Right lung (tissue), 2 donors: ENCODE measurements at regions not wholly inside any gene's neighbourhood (a gene's known extent, or its start where the extent isn't known, plus 50 kb on each side); places are given as distances from the start of the nearest gene placed in this dataset.

Experiments used
- DNase-seq, 2 donors: peaks; one replicate each; pipeline ENCODE4 v3.0.0-alpha.2; 2013

DNA sequence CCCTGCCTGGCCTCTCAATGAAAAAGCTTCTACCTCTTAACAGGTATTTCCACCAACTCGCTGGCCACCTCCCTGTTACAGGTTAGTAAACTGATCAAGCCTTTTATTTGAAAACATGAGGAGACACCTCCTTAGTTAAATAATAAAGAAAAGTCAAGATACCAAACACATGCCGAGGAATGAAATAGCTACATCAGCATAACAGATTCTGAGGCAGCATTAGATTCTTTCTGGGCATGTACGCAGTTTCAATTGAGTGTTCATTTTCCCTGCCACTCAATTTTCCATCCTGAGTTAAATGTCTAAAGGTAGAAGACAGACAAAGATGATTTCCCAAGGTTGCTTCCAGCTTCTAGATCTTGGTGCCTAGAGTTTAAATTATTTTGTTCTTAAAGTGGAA is 250.5 kb upstream of the LRTM1 start:
- DNase-seq: no peak

DNA sequence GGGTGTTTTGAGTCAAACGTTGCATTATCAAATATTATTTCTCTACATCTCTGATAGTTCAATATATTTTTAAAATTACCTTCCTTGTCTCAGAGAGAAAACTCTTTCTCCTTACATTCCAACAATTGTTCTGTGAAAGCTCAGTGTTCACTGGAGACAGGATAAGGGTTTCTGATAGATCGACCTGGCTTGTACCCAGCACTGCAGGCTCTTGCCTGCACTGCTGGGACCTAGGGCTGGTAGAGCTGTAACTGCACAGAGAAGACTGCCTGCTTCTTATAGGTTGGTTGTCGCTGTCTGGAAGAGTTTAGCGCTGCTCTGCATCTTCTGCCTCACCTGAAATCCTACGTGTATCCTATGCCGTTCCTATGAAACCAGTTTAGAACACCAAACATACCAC is 249.9 kb upstream of the LRTM1 start:
- no peak for DNase-seq

DNA sequence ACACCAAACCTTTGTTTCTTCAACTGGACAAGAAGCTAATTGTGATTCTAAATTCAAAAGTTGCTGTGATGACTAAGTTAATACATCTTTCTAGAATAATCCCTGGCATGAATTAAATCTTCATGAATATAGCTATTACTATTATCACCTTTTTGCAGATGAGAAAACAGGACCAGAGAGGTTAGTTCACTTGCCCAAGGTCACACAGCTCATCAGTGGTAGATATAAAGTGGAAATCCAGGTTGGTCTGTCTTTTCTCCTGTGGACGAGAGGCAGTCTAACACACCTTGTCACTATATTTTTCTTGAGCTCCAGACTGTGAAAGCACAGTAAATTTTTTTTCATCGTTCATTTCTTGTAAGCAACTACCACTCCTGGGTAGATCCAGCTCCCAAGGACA is 247.6 kb upstream of the LRTM1 start:
- DNase-seq: no peak

DNA sequence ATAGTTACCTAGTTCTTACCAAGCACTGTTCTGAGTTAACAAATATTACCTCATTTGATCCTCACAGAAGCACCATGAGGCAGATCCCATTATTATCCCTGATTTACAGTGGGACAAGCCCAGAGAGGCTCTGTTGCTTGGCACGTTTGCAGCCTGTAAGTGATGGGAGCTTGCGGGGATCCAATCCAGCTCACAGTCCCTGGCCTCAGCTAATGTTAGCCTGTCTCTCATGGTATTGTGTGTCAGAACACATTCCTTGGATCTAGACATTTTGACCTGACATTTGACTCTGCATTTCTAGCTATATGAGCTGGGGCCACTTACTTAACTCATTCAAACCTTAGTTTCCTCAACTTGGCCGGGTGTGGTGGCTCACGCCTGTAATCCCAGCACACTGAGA is 246.9 kb upstream of the LRTM1 start:
- no peak for DNase-seq

DNA sequence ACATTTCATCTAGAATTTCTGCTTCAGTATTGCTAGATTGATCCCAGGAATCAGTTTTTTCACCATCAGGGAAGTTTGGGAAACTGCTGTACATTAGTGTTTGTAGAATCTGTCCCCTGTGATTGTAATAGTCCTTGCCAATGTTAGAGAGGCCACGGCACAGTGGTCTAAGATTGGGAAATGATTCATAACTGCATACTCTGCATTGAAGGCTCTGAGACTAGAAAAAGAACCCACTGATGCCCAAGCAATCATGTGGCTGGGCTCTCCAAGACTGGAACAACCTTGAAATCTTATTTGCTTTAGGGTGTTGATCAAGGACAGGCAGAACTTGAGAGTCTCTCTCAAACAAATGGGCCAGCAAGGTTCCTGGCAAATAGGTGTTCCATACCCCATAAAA is 245.6 kb upstream of the LRTM1 start:
- no peak for DNase-seq

DNA sequence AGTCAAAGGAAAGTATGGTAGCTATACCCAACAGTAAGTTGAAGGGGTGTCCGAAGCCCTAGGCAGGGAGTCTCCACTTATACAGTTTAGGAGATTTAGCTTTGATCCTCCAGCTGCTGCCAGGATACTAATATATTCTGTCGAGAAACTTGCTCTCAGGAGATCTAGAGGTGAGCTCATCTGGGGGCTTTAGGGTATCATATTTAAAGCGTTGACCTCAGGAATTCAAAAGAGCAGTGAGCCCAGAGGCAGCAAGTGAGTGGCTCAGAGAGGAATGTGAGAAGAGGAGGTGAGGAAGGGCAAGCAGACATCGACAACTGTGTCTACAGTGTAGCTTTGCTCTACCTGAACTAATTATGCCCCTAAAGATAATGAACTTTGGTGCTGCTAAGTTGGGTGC is 245.1 kb upstream of the LRTM1 start:
- no peak for DNase-seq

DNA sequence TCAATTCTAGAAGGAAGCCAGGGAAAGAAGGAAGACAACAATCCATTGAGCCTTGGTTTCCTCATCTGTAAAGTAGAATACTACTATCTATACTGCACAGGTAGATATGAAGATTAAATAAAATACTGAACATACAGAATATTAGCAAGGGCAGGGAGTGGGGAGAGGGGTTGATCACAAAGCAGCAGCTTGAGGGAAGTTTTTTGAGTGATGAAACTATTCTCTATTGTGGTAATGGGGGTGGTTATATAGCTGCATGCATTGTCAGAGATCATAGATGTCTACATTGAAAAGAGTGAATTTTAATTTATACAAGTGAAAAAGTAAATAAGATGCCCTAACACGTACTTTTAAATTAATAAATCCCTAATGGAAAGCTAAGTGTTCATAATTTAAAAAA is 242.6 kb upstream of the LRTM1 start:
- no peak for DNase-seq

DNA sequence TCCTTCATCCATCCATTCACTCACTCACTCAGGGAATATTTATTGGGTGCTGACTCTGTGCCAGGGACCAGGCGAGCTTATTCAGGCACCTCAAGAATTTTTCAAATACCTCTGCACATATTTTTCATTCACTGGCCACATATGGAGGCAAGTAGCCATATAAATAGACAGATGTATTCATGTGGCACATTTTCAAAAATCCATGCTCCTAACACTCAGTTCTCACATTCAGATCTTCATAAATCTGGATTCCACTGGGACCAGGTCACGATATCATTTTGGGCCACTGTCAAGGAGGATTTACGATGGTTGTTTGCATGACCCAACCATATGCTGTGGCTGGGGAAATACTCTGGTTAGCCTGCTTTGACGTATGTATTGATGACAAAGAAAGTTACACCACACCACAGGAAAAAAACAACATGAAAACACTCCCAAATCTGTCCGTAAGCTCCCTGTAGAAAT is 241.8 kb upstream of the LRTM1 start:
- no peak for DNase-seq

DNA sequence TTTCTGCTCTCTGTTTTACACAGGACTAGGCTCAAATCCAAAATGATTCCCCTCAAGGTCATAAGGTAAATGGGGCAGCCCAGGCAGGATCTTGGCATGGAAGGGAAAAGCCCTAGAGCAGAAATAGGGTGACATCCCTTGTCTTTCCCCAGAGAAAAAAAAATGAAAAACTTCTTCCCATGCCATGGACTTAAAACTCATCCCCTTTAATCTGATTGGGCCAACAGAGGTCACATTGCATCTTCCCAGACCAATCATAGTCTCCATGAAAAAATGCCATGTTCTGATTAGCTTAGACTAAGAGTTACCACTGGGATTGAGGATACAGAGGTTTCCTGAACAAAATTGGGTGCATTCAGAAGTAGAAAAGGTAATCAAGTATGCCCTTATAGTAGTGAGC is 241.3 kb upstream of the LRTM1 start:
- DNase-seq: no peak

DNA sequence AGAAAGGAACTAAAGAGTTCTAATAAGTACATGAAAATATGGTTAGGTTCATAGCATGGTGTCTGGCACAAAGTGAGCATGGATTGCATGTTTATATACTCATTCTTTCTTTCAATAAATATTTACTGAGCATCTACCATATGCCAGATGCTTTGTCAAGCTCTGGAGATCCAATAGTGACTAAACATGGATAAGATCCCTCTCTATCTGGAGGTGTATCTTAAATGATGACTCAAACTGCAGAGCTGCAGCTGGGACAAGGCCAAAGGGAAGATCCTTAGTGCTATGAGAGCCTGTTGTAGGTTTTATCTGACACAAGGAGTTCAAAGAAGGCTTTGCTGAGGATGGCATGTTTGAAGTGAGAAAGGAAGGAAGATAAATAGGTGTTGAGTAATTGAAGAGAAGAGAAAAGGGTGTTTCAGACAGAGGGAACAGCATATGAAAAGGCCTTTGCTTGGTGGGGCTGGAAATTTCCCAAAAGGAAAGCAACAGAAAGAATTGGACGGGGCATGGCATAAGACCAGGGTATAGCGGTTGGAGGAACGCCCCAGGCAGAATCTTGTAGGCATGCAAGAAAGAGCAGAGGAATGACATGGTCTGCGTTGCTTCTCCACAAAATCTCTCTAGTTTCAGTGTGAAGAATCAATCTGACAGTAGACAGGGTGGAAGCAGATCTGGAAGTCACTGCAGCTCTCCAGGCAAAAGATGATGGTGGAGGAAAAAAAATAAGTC is 239.9 kb upstream of the LRTM1 start:
- no peak for DNase-seq

DNA sequence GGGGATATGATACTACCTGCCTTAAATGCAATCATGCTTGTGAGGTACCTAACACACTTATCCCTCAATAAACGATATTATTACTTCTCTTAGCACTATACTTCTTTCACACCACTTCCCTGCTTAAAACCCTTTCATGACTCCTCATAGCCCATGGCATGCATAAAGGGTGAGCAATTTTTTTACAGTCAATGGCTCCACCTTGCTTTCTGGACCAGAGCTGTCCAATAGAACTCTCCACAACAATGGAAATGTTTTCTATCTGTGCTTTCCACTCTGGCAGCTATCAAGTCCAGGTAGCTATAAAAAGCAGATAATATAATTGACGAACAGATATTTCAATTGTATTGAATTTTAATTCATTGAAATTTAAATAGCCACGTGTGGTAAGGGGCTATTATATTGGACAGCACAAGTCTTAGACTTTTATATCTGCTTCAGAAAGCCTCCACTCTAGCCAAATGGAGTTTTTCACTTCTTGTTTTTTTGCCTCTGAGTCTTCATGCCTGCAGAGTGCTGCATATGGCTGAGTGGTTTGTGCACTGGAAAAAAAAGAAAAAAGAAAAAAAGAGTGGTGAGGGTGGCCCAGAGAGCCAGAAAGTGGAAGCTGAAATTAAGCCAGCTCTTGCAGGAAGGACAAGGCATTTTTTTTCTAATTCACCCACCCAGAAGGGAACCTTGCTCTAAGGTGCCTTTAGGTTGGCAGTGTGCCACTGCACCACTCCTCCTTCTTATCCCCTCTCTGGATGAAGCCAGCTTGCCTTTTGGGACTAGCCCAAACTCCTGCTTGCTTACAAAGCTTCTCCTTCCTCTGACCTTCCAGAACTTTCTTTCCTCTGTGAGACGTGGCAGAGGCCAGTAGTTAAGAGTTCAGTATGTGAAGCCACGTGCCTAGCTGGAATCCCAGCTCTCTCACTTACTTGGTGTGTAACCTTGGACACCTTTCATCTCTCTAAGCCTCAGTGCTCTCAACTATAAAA is 239.0 kb upstream of the LRTM1 start:
- DNase-seq: no peak

DNA sequence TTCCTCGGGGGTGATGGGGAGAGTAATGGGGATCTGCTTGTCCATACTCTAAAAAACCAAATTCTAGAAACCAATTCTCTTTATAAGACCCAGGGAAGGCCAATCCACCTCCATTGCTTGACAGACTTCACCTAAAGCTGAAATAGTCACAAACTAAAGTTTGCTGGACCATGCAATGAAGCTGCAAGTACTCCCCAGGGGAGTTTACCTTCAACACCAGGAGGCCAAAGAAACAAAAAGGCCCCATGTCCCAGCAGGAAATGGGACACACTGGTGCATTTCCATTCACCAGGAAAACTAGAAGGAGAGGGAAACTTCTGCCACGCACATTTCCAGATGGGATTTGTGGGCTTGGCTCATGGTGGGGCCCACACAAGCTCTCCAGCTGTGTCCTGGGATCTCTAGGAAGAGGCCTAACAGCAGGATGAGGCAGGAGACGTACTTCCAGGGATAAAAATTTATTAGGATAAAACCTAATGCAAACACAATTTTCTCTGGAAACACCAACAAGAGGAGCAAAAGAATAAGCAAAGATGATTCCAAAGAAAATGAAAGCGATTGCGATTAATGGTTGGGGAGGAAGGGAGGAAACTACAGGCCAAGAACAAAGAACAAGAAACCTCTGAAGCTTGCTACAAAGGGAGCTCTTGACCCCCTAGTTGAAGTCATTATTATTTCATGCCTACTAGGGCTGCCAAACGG is 238.0 kb upstream of the LRTM1 start:
- no peak for DNase-seq

DNA sequence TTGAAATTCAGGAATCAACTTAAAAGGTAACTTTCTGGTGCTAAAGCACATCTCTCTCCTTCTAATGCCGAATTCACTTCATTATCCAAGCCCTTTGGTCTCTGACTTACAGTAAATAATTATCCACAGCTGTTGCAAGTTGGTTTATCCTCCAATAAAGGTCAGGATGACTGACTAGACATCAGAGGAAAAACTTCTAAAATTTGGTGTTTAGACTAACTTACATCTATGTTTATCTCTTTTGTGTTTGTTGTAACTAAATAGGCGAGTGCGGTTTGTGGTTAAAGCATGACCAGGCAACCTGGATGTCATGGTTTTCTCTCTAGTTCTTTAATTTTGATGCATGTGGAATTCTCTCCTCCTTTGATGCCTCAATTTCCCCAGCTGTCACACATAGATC is 237.4 kb upstream of the LRTM1 start:
- DNase-seq: no peak

DNA sequence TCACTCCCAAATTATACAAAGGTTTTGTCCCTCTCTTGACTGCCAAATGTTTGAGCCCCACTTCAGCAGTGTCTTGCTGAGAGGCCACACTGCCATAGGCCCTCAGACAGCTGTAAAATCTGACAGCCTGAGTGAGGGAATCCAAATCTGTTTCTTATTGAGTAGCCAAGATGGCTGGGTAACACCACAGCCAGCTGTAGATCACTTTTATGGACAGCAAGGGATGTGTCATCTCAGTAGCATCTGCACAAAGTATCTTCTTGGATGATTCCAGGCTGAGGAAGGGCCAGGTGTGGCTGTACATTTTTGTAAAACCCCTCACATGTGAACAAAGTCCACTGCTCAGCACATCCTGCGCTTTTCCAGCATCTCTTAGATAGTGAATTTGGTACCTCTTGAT is 237.0 kb upstream of the LRTM1 start:
- DNase-seq: no peak

DNA sequence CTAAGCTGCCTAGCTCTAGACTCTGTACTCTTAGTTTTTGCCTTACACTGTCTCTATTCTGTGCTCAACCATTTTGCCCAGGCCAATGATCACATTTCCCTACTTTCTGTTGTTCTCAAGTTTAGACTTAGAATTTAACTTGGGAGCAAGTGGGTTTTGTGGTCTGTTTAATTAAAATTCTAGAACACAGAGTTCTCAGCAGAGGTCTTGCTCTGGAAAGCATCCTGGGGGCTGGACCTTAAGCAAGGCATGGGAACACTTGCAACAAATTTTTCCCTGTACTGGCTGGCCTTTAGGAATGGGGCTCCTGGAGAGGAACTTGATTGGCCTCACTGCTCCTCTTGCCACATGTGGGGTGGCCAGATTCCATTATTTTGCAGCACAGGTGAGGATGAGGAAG is 236.3 kb upstream of the LRTM1 start:
- no peak for DNase-seq

DNA sequence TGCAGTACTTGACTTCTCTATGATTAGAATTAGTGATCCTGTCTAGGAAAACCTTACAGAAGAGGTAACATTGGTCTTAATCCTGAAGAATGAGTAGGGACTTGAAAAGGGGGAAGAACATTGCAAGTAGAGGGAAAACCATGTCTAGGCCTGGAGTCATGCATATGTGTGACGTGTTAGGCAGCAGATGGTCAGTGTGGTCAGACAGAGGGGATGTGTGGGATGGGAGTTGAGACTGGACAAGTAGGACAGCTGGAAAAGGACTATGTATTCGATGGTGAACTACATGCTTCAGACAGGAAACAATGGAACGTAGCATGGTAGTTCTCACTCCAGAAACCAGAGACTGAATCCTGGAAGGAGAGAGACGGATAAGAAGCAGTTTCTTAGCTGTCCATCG is 235.6 kb upstream of the LRTM1 start:
- DNase-seq: no peak

DNA sequence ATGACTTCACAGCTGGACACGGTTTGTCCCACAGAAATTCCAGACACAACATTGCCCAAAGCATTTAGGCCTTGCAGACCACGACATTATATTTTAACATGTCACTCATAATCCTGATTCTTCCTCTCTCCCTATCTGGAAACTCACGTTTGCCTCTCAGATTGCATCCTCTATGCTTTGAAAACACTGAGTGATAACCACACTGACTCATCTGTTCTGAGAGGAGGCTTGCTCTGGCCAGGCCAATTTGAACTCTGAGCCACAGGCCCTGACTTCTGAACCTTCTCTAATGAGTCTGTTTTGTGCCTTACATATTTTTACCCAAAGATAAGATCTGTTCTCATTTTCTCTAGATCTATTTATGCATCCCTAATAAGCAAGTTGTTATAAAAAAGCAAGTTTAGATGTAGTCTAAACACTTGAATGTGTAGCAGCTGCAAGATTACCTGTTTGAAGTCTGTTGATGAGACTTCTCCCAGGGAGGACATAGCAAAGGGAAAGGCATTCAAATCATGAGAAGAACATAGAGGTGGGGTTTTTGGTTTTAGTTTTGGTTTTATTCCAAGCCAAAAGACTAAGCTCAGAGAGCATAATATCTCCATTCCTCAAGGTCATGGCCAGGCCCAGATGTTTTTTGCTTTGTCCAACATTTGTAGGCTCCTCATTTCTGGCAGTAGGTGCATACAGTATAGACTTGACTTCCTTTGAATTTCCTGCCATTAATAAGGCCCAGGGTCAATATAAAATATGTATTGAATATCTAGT is 234.4 kb upstream of the LRTM1 start:
- DNase-seq: no peak

DNA sequence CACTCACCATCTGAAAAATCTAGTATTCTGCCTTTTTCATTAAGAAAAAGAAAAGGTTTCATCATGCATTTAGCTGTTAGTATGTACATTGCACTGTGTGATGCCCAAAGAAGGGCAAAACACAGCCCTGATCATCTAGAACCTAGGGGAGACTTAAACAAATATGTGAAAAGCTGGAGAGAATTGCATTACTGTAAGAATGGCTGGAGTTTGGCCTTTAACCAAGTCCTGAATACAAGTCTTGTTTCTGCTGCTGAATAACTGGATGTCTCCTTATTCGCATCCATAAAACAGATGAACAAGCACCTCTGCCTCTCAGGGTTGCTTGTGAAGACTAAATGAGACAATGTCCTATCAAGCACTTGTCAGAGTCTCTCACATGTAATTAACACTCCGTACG is 233.4 kb upstream of the LRTM1 start:
- no peak for DNase-seq

DNA sequence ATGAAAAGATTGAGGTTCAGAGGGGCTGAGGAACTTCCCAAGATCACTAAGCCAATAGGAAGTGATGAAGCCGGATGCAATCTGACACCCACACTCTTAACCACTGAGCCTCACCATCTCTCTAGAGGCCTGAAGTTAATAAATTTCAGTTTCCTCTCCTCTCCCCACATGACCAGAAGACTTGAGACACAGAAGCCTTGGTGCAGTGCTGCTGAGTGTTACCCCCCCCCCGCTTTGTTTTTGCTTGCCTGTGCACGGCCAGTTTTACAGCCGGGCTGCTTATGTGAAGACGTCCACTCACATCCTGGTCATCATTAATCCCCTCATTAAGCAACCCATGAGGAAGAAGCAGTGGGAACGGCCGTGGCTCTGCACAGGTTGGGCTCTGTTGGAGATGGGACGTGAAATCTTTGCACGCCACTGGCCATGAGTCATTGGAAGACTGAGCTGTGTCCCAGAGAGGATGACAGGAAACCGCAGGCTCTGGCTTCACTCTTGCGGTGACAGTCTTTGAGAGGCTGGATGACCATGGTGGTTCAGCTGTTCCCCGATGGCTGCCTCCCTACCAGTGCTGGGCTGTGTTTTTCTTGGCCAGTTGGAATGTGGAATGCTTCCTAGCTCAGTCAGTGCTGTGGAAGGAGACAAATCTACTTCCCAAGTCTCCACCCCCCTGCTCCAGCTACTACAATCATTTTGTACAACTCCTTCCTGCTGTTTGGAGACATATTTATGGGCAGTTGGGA is 232.6 kb upstream of the LRTM1 start:
- DNase-seq: no peak

DNA sequence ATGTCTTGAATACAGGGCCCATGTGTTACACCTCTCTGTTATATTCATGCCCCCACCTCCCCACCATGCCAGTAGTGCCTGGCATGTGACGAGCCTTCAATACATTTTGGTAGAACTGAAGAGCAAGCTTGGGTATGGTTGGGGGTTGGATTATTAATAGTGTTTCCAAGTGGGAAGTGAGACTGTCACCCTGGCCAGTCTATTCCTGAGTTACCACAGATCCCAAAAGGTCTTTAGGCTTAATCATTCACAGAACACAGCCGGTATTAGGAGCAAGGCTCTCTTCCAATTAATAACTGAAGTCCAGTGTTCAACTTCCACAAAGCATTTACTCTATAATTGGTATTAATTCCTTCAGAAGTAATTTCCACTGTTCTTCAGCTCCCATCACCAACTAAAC is 231.9 kb upstream of the LRTM1 start:
- no peak for DNase-seq

DNA sequence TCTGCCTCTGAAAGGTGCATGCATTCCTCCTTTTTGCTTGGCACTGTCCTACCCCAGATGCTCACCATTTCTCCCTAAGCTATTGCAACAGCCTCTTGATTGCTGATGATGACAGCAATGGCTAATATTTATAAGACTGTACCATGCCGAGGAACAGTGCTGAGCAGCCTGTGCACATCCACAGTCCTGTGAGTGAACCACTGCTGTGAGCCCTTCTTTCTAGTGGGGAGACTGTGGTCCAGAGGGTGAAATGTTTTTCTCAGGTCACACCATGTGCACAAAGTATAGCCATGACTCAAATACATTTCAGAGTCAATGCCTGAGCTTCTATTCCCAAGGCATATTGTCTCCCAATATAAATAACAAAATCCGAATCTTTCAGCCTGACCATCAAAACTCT is 231.2 kb upstream of the LRTM1 start:
- DNase-seq: no peak
